ENCODE measurements at regions not wholly inside any gene's neighbourhood (a gene's known extent, or its start where the extent isn't known, plus 50 kb on each side); places are given as distances from the start of the nearest gene placed in this dataset.

GRCh38 chr5:90093751-90094485, 315.6 kb downstream of the CETN3 start:
- TF ChIP-seq CTCF (IDR thresholded peaks at IDR 0.05; ENCODE audit: insufficient read depth, low read length, poor library complexity, severe bottlenecking), result no peak
- no peak for TF ChIP-seq EZH2phosphoT487 (conservative IDR thresholded peaks at IDR 0.05; ENCODE audit: low read length)

All from SU-DHL-6 (cell line).